ENCODE measurements at regions not wholly inside any gene's neighbourhood (a gene's known extent, or its start where the extent isn't known, plus 50 kb on each side); places are given as distances from the start of the nearest gene placed in this dataset.

DNA sequence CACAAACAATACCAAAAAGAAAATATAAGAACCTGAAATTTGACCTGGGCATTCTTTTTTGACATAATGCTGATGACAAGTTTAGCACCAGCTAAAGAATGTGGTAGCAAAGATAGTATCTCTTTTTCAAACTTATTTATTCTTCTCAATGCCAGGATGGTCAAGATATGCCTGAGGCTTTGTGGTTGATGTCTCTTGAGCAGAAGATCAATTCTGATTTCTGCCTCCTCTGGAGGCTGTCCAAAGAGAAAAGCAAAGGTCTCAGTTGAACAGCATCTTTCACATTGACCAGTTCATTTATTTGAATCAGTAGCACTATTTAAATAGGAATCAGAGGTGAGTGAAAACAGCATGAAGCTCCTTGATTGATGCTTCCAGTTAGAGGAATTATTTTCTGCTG, 588.2 kb downstream of the HTR1A start:
- no peaks in the 10 kb centered on the region for H3K4me1 ChIP-seq (replicated peaks in 1 of 2)
- H3K4me3 ChIP-seq: no peak overlapping the region
- no peak for ATAC-seq (replicated peaks in 6 of 8)
- no peak overlapping the region for H3K27ac ChIP-seq
- in situ Hi-C loops (cut with MboI; ENCODE audit: low pct_unique_long_range_greater_than_20kb in 2 of 9, low sequenced_read_pairs in 9 of 9, unreplicated experiment in 9 of 9): no loop called here

- Histone ChIP-seq H3K4me1 (replicated peaks in 1 of 2) (no peaks in the 10 kb centered on the region), H3K27ac (no peak overlapping the region), H3K4me3 (no peak overlapping the region)
- no peak for ATAC-seq (replicated peaks in 6 of 8)
- 0 to 86% (median 30%) methylated on average over 1 of the region's 1 CpG; no CpG with 5 or more reads in 2 of the 10 experiments for WGBS, 10 experiments
- in situ Hi-C loops (cut with MboI; ENCODE audit: low pct_unique_long_range_greater_than_20kb in 2 of 9, low sequenced_read_pairs in 9 of 9, unreplicated experiment in 9 of 9): no loop called here
These were observed 611.1 kb downstream of the HTR1A start for GRCh38 chr5:63351164-63351563.

DNA sequence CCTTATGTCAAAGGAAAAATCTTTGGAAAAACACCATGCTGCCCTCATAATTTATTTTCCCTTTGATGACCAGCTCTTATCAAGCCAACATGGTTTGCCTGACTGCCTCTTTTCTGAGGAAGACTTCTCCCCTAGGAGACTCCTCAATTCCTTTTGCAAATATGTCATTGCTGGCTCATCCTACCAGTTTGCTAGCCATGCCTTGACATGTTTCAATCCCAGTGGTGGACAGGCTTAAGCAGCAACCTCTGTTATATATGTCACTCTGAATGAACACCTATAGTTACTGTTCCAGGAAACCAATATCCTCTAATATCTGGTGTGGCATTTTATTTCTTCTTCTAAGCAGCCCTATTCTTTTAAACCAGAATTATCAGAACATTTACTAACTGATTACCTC, 615.8 kb downstream of the HTR1A start:
- Histone ChIP-seq H3K27ac (no peak overlapping the region), H3K4me3 (no peak overlapping the region), H3K4me1 (replicated peaks in 1 of 2) (no peaks in the 10 kb centered on the region)
- no peak for ATAC-seq (replicated peaks in 6 of 8)
- in situ Hi-C loops (cut with MboI; ENCODE audit: low pct_unique_long_range_greater_than_20kb in 2 of 9, low sequenced_read_pairs in 9 of 9, unreplicated experiment in 9 of 9): no loop called here

GRCh38 chr5:63341442-63341841, 620.8 kb downstream of the HTR1A start:
- WGBS, 10 experiments: 0 to 86% (median 68%) methylated on average over 1 to 2 of the region's 2 CpGs; no CpG with 5 or more reads in 1 of the 10 experiments
- Histone ChIP-seq H3K27ac (no peak overlapping the region), H3K4me1 (replicated peaks in 1 of 2) (no peaks in the 10 kb centered on the region), H3K4me3 (no peak overlapping the region)
- ATAC-seq (replicated peaks in 6 of 8): no peak
- in situ Hi-C loops (cut with MboI; ENCODE audit: low pct_unique_long_range_greater_than_20kb in 2 of 9, low sequenced_read_pairs in 9 of 9, unreplicated experiment in 9 of 9): no loop called here

DNA sequence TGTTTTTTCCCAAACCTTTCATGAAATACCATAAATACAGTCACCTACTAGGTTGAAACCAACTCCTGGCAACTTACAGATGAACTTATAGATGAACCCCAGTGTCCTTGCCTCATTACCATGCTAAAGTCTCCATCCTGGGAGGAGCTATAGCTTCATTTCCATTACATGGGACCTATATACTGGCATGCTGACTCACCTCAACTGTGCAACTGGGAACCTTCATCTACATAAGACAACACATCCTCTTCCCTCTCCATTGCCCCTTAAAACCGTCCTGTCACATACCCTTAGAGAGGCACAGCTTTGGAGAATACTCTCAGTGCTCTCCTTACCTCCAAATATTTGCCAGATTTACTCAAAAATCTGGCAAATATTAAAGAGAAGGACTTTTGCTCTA, 638.3 kb downstream of the HTR1A start:
- 0 to 100% (median 42%) methylated on average over 1 of the region's 1 CpG; no CpG with 5 or more reads in 4 of the 10 experiments for WGBS, 10 experiments
- Histone ChIP-seq H3K4me3 (no peak overlapping the region), H3K4me1 (replicated peaks in 1 of 2) (no peaks in the 10 kb centered on the region), H3K27ac (no peak overlapping the region)
- in situ Hi-C loops (cut with MboI; ENCODE audit: low pct_unique_long_range_greater_than_20kb in 2 of 9, low sequenced_read_pairs in 9 of 9, unreplicated experiment in 9 of 9): no loop called here
- ATAC-seq (replicated peaks in 6 of 8): no peak

DNA sequence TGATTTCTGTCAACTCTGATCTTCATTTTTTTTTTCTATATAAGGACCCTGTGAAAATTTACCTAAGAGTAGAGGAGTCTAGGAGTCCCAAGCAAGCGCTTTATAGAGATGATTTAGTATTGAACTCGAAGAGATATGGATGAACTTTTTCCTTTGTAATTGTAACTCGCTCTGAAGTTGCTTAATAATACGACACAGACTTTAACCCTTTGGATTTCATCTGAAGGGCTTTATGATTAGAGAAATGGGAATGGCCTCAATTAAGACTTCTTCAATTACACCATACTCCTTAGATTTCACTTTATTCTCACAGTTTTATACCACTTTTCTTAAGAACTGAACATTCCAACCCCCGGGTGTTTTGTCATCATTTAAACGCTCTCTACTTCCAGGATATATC, 647.7 kb downstream of the HTR1A start:
- no peaks in the 10 kb centered on the region for H3K4me1 ChIP-seq (replicated peaks in 1 of 2)
- H3K4me3 ChIP-seq: no peak overlapping the region
- in situ Hi-C loops (cut with MboI; ENCODE audit: low pct_unique_long_range_greater_than_20kb in 2 of 9, low sequenced_read_pairs in 9 of 9, unreplicated experiment in 9 of 9): no loop called here
- H3K27ac ChIP-seq: no peak overlapping the region
- WGBS, 10 experiments: 2 to 100% (median 80%) methylated on average over 1 to 6 of the region's 6 CpGs
- ATAC-seq (replicated peaks in 6 of 8): no peak

DNA sequence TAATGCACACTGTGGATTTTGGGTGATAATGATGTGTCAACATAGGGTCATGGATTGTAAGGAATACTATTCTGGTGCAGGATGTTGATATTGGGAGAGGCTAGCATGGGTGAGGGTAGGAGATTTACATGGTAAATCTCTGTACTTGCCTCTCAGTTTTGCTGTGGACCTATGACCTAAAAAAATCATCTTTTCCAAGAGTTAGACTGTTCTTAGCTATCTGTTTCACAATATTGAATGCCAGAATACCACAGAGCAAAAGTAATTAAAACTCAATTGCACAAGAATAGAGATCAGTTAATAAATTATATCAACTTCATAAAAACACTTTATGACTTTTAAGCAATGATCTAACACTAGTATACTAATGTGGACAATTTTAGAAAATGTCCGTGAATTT, 651.6 kb downstream of the HTR1A start:
- H3K4me1 ChIP-seq (replicated peaks in 1 of 2): no peaks in the 10 kb centered on the region
- no peak overlapping the region for H3K4me3 ChIP-seq
- H3K27ac ChIP-seq: no peak overlapping the region
- no peak for ATAC-seq (replicated peaks in 6 of 8)
- WGBS, 10 experiments: 0 to 100% (median 83%) methylated on average over 1 of the region's 1 CpG
- in situ Hi-C loops (cut with MboI; ENCODE audit: low pct_unique_long_range_greater_than_20kb in 2 of 9, low sequenced_read_pairs in 9 of 9, unreplicated experiment in 9 of 9): no loop called here

DNA sequence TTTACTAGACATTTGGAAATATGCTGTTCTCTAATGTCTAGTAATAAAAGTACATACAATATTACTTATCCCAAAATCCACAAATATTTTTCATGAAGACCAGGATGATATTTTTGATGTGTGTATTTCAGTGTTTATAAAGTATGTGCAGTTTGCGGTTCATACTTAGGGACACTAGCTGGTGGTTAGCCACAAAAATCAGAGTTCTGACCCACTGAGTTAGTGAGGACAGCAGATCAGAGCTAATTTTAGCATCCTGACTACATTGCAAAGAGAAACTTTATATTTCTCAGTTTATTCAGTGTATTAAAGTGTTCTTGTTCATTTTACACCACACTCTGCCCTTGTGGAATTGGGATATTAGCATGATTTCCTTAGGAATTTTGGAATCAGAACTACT, 655.3 kb downstream of the HTR1A start:
- no peak for ATAC-seq (replicated peaks in 6 of 8)
- H3K4me3 ChIP-seq: no peak overlapping the region
- WGBS, 10 experiments: 29 to 100% (median 93%) methylated on average over 1 of the region's 1 CpG; no CpG with 5 or more reads in 5 of the 10 experiments
- H3K27ac ChIP-seq: no peak overlapping the region
- in situ Hi-C loops (cut with MboI; ENCODE audit: low pct_unique_long_range_greater_than_20kb in 2 of 9, low sequenced_read_pairs in 9 of 9, unreplicated experiment in 9 of 9): no loop called here
- no peaks in the 10 kb centered on the region for H3K4me1 ChIP-seq (replicated peaks in 1 of 2)

GRCh38 chr5:63293317-63293716, 668.9 kb downstream of the HTR1A start:
- 0 to 89% (median 68%) methylated on average over 1 of the region's 1 CpG for WGBS, 10 experiments
- in situ Hi-C loops (cut with MboI; ENCODE audit: low pct_unique_long_range_greater_than_20kb in 2 of 9, low sequenced_read_pairs in 9 of 9, unreplicated experiment in 9 of 9): no loop called here
- no peak for ATAC-seq (replicated peaks in 6 of 8)

GRCh38 chr5:63286724-63287123, 675.5 kb downstream of the HTR1A start:
- Histone ChIP-seq H3K27ac (no peak overlapping the region), H3K4me1 (replicated peaks in 1 of 2) (no peaks in the 10 kb centered on the region), H3K4me3 (no peak overlapping the region)
- 17 to 100% (median 63%) methylated on average over 1 to 4 of the region's 4 CpGs; no CpG with 5 or more reads in 3 of the 10 experiments for WGBS, 10 experiments
- in situ Hi-C loops (cut with MboI; ENCODE audit: low pct_unique_long_range_greater_than_20kb in 2 of 9, low sequenced_read_pairs in 9 of 9, unreplicated experiment in 9 of 9): no loop called here
- no peak for ATAC-seq (replicated peaks in 6 of 8)

More at GRCh38 chr5:63293317-63293716, 668.9 kb downstream of the HTR1A start:
- no peak overlapping the region for H3K4me3 ChIP-seq
- no peak overlapping the region for H3K27ac ChIP-seq
- no peaks in the 10 kb centered on the region for H3K4me1 ChIP-seq (replicated peaks in 1 of 2)

DNA sequence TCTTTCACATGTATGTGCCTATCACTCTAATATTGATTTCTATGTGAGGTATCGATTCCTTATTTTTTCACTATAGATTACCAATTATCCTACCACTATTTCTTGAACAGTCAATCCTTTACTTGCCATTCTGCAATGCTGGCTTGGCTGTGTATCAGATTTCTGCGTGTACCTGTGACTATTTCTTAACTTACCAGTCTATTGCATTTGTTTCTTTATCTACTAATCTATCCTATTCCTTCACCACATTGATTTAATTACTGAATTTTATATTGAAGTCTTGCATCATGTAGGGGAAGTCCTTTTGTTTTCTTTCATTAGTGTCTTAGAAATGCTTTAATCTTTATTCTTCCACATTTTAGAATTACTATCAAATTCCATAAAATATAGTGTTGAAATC, 684.8 kb downstream of the LRRC70 start:
- in situ Hi-C loops (cut with MboI; ENCODE audit: low pct_unique_long_range_greater_than_20kb in 2 of 9, low sequenced_read_pairs in 9 of 9, unreplicated experiment in 9 of 9): no loop called here
- Histone ChIP-seq H3K4me3 (no peak overlapping the region), H3K4me1 (replicated peaks in 1 of 2) (no peaks in the 10 kb centered on the region), H3K27ac (no peak overlapping the region)
- WGBS, 10 experiments: 35 to 100% (median 90%) methylated on average over 1 to 2 of the region's 2 CpGs; no CpG with 5 or more reads in 1 of the 10 experiments
- no peak for ATAC-seq (replicated peaks in 6 of 8)

GRCh38 chr5:63262185-63262981, 683.8 kb downstream of the LRRC70 start:
- peak in 2 of 8 experiments; percentile 61 to 72 for ATAC-seq (replicated peaks in 6 of 8)
- WGBS, 10 experiments: 13 to 92% (median 50%) methylated on average over 1 to 3 of the region's 4 CpGs; no CpG with 5 or more reads in 1 of the 10 experiments

DNA sequence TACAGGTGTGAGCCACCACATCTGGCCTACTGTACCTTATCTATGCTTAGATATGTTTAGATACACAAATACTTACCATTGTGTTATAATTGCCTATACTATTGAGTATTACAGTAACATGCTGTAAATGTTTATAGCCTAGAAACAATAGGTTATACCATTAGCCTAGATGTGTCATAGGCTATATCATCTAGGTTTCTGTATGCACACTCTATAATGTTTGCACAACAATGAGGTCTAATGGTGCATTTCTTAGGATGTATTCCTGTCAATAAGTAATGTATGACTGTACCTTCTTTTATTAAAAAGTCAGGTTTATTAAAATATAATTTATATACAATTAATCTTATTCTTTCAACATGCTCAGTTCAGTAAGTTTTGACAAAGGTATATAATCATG, 683.1 kb downstream of the LRRC70 start:
- Histone ChIP-seq H3K4me3 (no peak overlapping the region), H3K4me1 (replicated peaks in 1 of 2) (no peaks in the 10 kb centered on the region), H3K27ac (no peak overlapping the region)
- in situ Hi-C loops (cut with MboI; ENCODE audit: low pct_unique_long_range_greater_than_20kb in 2 of 9, low sequenced_read_pairs in 9 of 9, unreplicated experiment in 9 of 9): no loop called here
- no peak for ATAC-seq (replicated peaks in 6 of 8)

More at GRCh38 chr5:63262185-63262981, 683.8 kb downstream of the LRRC70 start:
- no peak overlapping the region for H3K27ac ChIP-seq
- in situ Hi-C loops (cut with MboI; ENCODE audit: low pct_unique_long_range_greater_than_20kb in 2 of 9, low sequenced_read_pairs in 9 of 9, unreplicated experiment in 9 of 9): no loop called here
- no peaks in the 10 kb centered on the region for H3K4me1 ChIP-seq (replicated peaks in 1 of 2)
- no peak overlapping the region for H3K4me3 ChIP-seq

GRCh38 chr5:63255594-63255993, 677.0 kb downstream of the LRRC70 start:
- peak in 3 of 8 experiments; percentile 37 to 44 (median 42) for ATAC-seq (replicated peaks in 6 of 8)
- 14 to 71% (median 44%) methylated on average over 3 to 5 of the region's 5 CpGs; no CpG with 5 or more reads in 3 of the 10 experiments for WGBS, 10 experiments
- Histone ChIP-seq H3K27ac (no peak overlapping the region), H3K4me1 (replicated peaks in 1 of 2) (no peaks in the 10 kb centered on the region), H3K4me3 (no peak overlapping the region)
- in situ Hi-C loops (cut with MboI; ENCODE audit: low pct_unique_long_range_greater_than_20kb in 2 of 9, low sequenced_read_pairs in 9 of 9, unreplicated experiment in 9 of 9): no loop called here
